GM19324 (cell line): ENCODE measurements at regions not wholly inside any gene's neighbourhood (a gene's known extent, or its start where the extent isn't known, plus 50 kb on each side); places are given as distances from the start of the nearest gene placed in this dataset.

Experiments
- ATAC-seq: cut with Tn5 transposase; IDR thresholded peaks from one replicate; pipeline ENCODE4 v1.9.1; 2021; ENCODE audit warnings: mild to moderate bottlenecking, moderate library complexity; ENCODE audit not compliant: unreplicated experiment, low FRiP score

DNA sequence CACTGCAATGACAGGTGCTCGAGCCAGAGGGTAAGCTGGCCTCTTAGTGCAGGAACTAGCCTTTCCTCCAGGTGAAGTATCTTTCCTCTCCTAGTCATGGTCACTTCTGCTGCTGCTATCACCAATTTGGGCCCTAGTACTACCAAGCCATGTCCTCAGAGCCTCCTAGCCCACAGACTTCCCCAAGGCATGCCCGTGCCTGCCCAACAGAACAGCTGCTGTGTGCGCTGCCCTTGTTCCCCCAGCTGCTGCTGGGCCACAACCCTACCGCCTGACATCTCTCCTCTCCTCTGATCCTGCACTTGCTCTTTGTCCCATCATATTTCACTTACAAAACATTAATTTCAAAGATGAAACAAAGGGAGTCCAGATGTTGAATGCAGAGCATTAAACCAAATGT lies 168.5 kb upstream of the FREM2 start:
- ATAC-seq, result peak; percentile 53

DNA sequence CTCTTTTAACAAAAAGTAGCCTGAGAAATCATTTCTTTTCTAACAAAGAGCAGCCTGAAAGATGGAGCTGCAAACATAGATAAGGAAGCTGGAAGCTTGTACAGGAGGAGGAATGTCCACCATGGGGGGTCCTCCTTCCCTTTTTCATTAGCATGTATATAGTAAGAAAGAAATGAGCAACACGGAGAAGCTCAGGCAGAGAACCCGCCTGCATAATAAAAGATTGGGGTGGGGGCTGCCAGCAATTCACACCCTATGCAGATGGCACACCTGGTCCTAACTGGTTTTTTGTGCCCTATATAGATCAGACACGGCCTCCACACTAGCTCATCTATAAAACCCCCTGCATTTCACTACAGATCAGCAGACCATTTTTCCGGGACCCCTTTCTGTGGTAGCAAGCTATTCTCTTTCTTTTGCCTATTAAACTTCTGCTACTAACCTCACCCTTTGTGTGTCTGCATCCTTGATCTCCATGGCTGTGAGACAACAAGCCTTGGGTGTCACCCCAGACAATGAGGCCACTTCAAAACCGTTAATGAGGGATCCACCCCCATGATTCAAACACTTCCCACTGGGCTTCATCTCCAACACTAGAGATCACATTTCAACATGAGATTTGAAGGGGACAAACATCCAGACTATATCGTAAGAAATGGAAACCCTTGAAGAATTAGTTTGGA lies 167.5 kb upstream of the FREM2 start:
- ATAC-seq, result no peak

DNA sequence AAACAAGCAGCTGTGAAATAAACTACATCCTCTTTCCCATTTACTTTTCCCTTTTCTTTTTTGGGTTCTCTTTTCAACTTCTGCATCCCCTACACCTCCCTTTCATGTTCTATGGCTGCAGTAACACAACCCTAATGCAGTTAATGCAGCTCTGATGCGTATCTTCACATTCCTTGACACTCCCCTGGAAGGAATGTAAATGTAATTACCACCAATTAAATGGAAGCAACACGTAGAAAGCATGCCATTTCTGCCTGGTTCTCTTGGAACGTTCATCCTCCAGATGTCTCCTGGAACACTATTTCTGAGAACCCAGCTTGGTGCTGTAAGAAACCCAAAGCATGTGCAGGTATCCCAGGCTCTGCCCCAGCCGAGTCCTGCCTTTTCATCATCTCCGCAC lies 166.8 kb upstream of the FREM2 start:
- no peak for ATAC-seq

DNA sequence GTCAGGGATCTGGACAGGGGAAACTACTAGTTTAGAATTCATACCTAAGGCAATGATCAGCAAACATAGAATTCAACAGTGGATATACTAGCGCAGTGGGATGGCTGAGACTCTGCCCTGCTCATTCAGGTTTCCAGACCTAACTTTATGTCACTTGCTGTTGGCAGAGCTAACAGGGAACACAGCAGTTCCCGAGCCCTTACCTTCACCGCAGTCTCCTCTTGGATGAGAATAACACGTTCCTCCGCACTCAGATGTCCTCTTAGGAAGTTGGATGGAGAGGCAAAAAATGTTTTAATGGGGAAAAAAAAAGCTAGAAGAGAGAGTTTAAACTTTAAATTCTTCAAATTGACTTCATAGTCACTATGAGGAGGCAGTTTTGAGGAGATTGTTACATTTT lies 159.7 kb upstream of the FREM2 start:
- no peak for ATAC-seq

DNA sequence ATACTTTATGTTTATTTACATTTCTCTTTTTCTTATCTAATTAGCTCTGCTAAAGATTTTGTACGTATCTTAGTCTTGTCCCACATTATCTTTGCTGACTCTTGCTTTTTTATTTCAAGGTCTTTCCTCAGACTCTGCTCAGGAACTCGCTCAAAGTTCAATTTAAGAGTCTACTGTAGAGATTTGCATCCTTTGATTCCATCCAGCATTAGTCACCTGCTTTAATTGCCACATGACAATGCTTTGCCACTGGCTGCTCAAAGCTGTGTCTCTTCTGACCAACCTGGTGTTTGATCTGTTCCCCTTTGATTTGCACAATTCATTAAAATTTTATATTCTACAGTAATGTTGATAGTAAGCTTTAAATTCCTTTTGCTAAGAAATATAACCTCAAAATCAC lies 157.9 kb upstream of the FREM2 start:
- no peak for ATAC-seq

DNA sequence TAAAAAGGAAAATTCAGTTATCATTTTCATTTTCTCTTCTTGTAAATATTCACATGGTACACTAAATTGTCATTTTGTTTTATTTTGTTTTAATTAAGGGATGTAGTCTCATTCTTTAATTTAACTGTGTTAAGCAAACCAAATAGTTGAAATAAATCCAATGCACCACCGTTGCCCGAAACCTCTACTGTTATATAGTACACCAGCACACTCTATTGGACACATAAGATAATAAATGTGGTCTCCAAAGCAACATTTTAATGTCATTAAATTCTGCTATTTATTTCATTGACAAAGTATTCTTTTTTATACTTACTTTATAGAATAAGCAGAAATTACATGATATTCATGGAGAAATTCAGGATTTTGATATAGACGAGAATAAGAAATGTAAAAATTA lies 156.4 kb upstream of the FREM2 start:
- no peak for ATAC-seq

DNA sequence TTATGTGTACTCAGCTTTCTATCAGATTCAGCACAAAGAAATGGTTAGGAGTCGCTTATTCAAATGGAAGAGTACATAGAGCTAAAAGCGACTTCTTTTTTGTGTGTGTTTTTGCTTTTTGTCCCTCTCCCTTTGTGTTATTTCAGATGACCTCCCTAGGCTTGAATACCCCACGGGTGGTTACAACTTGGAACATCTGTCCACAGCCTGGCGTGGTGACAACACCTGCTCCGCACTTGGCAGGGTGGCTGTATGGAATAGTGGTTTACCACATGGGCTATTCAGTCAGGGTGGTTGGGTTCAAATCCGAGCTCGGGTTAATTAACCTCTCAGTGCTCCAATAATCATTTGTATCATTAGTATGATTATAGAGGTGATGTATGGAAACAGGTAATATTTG lies 151.6 kb upstream of the FREM2 start:
- ATAC-seq, result no peak

DNA sequence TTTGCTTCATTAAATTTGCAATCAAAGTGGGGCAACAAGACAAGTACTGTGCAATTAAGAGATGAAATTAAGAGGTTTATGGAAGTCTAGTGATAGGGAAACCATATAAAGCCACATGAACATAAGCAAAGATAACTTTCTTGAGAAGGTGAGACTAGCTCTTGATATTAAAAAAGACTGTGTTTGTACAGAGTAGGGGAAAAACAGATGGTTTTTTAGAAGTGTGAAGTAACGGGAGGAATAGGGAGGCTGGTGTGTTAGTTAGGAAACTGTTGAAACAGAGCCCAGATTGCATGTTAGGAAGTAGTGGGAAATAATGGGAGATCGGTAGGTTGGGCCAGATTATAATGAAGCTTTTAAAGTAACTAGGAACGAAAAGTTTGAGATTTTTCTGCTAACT lies 149.8 kb upstream of the FREM2 start:
- no peak for ATAC-seq

DNA sequence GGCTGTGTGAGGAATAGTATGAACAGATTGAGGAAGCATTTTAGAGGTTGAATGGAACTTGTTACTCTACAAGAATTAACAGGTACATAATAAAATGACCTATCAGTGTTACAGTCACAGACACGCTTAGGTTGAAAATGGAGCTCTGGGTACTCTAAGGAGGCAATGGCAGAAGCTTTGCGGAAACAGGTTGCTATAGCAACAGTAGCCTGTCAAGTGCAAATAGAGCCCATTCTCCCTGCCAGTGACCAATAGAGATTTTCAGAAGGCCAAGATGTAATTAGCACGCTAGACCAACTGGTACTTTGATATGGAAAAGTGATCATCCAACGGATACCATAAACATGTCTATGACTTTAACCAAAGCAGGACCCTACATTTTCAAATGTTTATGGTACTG lies 148.5 kb upstream of the FREM2 start:
- no peak for ATAC-seq

DNA sequence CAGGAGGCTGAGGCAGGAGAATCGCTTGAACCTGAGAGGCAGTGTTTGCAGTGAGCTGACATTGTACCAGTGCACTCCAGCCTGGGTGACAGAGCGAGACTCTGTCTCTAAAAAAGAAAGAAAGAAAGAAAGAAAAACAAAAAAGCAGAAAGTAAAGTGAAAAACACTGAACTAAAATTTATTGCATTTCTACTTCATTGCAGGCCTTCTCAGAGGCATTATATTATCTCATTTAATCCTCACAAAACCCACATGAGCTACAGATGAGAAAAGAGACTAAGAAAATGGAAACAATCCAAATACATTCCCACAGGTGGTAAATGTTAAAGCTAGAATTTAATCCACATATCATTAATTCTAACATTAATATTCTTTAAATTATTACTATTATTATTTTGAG lies 147.2 kb upstream of the FREM2 start:
- ATAC-seq, result no peak

DNA sequence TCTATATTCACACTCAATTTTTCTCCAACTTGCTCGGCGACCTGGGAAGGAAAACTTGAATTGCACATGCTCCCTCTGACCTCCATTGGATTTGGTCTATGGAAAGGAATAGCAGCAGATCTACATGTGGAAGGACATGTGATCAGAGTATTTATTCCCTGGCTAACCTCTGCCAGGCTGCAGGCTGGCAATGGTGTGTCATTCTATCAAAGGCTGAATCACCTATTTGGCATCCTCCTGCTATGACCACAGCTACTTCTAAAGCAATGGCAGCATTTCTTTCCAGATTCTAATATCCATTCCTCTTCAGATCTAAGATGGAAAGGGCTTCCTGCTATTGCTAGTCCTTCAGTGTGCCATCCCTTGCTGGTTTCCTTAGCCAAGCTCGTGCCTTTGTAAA lies 144.3 kb upstream of the FREM2 start:
- ATAC-seq, result no peak

DNA sequence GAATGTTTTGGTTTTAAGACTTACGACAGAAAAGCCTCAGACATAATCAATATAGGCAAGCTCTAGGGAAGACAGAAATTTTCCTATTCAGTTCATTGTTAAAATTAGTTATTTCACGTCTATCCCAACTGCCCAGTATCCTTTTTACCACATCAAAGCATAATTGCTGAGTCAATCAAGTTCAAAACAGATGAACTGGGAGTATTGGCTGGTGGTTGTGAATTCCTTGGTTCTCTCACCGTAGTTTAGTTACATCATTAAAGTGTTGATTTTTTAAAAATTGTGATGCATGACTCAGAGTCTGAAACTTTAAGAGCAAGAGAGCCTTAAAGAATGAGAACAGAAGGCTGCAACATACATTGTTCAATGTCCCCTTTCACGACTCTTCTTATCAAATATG lies 143.3 kb upstream of the FREM2 start:
- ATAC-seq, result no peak

DNA sequence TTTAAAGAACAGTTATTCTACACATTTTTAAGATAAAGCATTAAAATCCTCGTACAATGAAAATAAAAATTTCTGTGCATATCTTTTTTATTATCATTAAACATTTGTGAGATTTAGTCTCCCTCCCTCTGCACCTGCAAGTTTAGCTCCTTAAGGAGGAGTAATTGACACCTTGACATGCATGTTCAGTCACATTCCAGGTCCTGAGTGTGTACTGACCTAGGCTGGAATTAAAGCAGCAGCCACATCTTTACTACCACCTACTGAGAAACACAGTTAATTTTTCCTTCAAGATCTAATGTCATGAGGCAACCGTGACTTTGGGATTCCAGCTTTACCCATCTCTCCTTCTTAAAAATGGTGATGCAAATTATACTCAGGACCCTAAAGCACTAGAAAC lies 123.1 kb upstream of the FREM2 start:
- ATAC-seq, result no peak

DNA sequence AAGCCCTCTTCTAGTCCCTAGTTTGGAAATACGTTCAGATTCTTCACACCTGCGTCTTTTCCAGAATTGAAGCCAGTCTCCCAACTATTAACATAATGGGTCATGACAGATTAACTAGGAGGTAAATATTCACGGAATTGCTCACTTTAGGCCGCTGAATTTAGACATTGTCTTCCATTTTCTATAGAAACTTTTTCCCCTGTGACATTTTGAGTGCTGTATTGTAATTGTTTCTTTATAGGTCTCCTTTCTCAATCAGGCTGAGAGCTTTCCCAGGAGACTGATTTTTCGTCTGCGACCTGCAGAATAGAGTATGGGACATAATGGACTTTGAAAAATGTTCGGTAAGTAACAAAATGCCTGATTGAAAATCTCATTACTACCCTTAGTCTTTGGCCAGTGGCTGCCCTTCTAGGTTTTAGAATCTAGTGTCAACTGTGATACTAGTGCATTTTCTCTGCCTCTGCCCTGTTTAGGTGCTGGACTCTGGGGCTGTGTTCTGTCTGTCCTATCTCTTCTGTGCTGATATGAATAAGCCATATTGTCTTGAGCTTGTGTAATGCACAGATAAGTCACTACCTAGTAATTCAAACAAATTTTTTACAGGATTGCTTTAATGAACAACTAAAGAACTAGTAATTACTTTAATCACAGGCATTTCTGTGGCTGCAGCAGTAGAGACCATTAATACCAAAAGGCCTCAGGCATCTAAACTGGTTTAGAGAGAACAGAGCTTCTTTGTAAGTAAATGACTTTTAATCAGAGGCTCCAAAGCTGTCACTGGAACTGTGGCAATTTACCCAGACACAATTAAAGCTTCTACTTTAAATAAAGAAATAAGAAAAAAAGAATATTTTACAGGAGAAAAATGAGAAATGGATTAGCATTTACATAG lies 122.4 kb upstream of the FREM2 start:
- ATAC-seq, result no peak

DNA sequence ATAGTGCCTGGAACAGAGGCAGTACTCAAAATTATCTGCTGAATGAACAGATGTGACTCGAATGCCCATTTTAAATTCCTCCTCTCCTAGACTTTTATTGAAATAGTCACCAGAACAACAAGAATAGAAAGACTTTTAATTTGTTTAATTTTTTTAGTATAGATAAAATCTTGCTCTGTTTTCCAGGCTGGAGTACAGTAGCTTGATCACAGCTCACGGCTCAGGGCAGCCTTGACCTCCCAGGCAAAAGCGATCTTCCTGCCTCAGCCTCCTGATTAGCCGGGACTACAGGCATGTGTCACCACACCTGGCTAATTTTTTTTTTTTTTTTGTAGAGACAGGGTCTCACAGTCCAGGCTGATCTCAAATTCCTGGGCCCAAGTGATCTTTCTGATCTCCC lies 120.9 kb upstream of the FREM2 start:
- no peak for ATAC-seq

DNA sequence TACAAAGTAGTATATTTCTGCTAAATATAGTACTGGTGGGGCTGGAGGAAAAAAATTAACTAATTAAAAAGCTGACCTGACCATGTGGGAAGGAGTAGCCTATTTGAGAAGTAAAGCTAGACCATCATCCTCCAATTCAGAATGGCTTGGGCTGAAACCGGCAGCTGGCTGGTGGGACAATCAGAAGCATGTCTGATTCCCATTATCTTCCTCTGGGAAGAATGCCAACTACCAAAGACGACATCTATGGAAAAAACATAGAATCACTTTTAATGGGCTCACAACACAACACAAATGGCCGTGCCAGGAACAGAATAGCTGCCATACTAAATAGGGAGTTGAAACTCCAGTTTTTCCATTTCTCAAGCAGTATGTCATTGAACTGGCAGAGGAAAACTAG lies 120.4 kb upstream of the FREM2 start:
- no peak for ATAC-seq

DNA sequence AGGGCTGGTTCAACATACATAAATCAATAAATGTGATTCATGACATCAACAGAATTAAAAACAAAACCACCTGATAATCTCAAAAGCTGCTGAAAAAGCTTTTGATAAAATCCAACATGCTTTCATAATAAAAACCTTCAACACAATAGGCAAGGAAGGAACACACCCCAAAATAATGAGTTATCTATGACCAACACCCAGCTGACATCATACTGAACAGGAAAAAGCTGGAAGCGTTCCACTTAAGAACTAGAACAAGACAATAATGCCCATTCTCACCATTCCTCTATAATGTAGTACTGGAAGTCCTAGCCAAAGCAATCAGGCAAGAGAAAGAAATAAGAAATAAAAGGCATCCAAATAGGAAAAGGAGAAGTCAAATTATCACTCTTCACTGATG lies 116.2 kb upstream of the FREM2 start:
- ATAC-seq, result no peak

DNA sequence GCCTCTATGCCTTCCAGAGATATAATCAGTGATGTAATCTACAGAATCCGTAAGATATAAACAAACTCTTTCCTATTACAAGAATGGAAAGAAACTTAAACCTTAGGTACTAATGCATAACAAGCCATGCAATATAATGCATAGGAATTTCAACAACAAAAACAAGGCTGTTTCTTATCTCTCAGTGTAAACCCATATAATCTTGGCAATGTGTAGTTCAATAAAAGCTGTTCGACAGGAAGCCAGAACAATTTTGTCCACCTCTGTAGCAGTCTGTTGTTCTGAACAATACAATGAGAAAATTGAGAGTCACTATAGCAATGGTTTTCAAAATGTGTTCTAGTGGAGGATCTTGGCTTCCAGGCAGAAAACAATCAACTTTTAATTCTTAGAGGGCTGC lies 111.5 kb upstream of the FREM2 start:
- ATAC-seq, result no peak

DNA sequence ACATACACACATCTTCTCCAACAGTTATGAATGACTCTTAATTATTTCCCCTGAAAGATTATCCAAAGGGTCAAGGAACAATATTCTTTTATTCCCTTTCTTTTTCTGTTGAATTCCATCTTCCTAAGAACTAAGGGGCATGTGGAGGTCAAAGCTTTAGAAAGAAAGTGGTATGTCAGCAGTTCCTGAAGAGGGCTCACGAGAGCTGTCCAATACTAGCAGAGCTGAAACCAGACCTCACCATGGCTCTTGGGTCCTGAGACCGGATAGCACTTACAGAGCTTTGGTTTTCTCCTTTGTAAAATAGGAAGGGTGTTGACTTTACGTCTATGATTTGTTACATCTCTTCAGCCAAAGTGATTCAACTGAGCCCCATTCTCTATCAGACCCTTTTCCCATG lies 109.8 kb upstream of the FREM2 start:
- ATAC-seq, result no peak

DNA sequence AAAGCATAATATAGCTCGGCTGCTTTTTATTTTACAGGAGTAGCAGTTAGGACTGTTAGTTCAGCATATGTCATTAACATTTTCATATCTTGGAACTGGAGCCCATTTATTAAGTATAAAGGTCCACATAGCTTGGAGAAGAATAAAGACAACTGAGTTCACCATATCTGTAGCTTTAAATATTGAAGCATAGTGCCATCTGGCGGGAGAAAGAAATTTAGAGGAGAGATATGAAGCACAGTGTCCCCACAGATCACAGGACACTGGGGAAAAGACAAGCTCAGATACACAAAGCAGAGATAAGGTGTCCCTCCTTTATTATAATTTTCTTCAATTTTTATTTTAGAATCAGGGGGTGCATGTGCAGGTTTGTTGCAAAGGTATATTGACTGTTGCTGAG lies 104.7 kb upstream of the FREM2 start:
- peak; percentile 72 for ATAC-seq

DNA sequence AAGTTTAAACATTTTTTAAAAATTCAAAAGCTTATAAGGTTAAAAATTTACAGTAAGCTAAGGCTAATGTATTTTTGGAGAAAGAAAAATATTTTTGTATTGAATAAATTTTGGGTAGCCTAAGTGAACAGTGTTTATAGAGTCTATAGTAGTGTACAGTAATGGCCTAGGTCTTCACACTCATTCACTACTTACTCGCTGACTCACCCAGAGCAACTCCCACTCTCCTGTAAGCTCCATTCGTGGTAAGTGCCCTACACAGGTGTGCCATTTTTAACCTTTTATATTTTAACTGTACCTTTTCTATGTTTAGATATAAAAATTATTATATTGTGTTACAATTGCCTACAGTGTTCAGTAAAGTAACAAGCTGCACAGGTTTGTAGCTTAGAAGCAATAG lies 96.6 kb upstream of the FREM2 start:
- no peak for ATAC-seq

DNA sequence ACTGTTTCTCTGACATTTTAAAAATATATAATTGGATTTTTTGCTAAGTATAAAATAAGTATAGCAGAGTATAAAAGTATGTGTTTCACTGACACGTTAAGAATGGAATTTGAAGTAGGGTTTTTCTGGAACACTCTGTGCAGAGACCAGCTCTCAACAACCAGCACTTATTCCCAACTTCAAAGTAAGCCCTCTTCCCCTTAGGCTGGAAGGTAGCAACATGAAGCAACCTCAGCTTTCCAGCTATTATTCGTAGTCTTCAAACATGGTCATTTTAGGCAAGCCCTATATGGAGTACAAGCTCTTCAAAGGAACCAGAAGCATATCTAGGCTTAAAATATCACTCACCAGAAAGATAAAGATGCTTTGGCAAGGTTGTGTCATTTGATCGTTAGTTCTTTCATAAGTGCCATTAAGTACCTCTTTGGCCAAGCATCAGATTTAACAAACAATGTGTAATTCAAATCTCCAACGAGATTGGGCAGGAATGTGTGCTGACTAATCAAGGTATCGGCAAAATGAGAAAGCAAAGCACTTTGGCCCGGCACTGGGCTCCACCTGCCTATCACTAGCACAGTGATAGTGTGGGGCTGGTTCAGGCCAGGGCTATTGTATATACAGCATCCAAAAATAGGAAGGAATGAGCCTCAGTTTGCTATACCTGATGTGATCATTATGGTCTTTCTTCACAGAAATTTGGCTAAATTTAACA lies 95.9 kb upstream of the FREM2 start:
- ATAC-seq, result no peak
